Activated CD8-positive, alpha-beta T cell treated with anti-CD3 and anti-CD28 coated beads for 36 hours (primary cell): ENCODE measurements at regions not wholly inside any gene's neighbourhood (a gene's known extent, or its start where the extent isn't known, plus 50 kb on each side); places are given as distances from the start of the nearest gene placed in this dataset.
"Not testable (repeated sequence)": the region's sequence is repeated elsewhere in the genome, so short reads cannot be mapped to it uniquely, and the experiment has no call there.

ENCODE experiments used
- ATAC-seq: fragments of 200-7000 bp; cut with Tn5 transposase; one replicate; pipeline ENCODE4 v1.10.0; 2021; ENCODE audit warnings: mild to moderate bottlenecking, moderate library complexity
- CTCF ChIA-PET: fragments of 350-600 bp; sonication (Branson Sonifier 250); formaldehyde crosslinking; loops from one replicate; lab custom pipeline; 2021; ENCODE audit warnings: antibody characterized with exemption; lab: Charles Lee
- POLR2A ChIA-PET: fragments of 350-600 bp; sonication (Branson Sonifier 250); formaldehyde crosslinking; loops from one replicate; lab custom pipeline; 2021; ENCODE audit warnings: antibody characterized with exemption; lab: Charles Lee
- DNase-seq: peaks from one replicate; pipeline ENCODE4 v3.0.0-alpha.2; 2020
- H3K27ac Mint-ChIP-seq: one replicate; pipeline ENCODE4 v1.8.0; 2021; ENCODE audit warnings: mild to moderate bottlenecking, mixed read lengths
- H3K27me3 Mint-ChIP-seq: one replicate; pipeline ENCODE4 v1.8.0; 2021; ENCODE audit warnings: mixed read lengths
- H3K36me3 Mint-ChIP-seq: one replicate; pipeline ENCODE4 v1.8.0; 2021; ENCODE audit warnings: low read depth, mixed read lengths
- H3K4me1 Mint-ChIP-seq: one replicate; pipeline ENCODE4 v1.8.0; 2021; ENCODE audit warnings: low read depth, mixed read lengths
- H3K4me3 Mint-ChIP-seq: one replicate; pipeline ENCODE4 v1.8.0; 2021; ENCODE audit warnings: mild to moderate bottlenecking, moderate library complexity, mixed read lengths
- H3K9me3 Mint-ChIP-seq: one replicate; pipeline ENCODE4 v1.8.0; 2021; ENCODE audit warnings: mixed read lengths
- CTCF ChIP-seq: fragments of 200-600 bp; IDR thresholded peaks from one replicate; pipeline ENCODE4 v1.8.0; 2022; ENCODE audit warnings: antibody characterized with exemption, mild to moderate bottlenecking
- intact Hi-C: fragments of 100-400 bp; cut with micrococcal nuclease; formaldehyde crosslinking; loops from one replicate; pipeline ENCODE4 v1.10.0; 2022

- Mint-ChIP-seq H3K4me1 (peaks cover 23% of the 10 kb centered on the region), H3K27ac (no peak overlapping the region), H3K9me3 (no peaks in the 10 kb centered on the region), H3K36me3 (no peaks in the 10 kb centered on the region), H3K4me3 (peak overlapping the region; percentile 34), H3K27me3 (peaks cover 27% of the 10 kb centered on the region)
- ChIA-PET CTCF (interaction anchor here (0.7 kb wide), 1 partner anchor 35 kb away, joined by 3 read pairs; no protein-coding TSS in a partner anchor), POLR2A (interaction anchor here (3.4 kb wide), 1 partner anchor 13 kb away, joined by 10 read pairs; no protein-coding TSS in a partner anchor)
- ATAC-seq = peak; percentile 75
- DNase-seq = peak; percentile 49
- TF ChIP-seq CTCF = no peak
- intact Hi-C loops = no loop called here
These were observed 157.0 kb downstream of the BRD1 start for GRCh38 chr22:49670456-49671330.

- CTCF ChIA-PET = interaction anchor here (0.8 to 1.6 kb wide), 3 partner anchors 10 to 35 kb away, joined by 3 to 5 read pairs (median 4); no protein-coding TSS in a partner anchor
- POLR2A ChIA-PET = interaction anchor here (3.4 kb wide), 1 partner anchor 12 kb away, joined by 10 read pairs; no protein-coding TSS in a partner anchor
- ATAC-seq (peak; percentile 41), DNase-seq (peak; percentile 24)
- H3K27ac Mint-ChIP-seq, H3K36me3 Mint-ChIP-seq, intact Hi-C loops, H3K9me3 Mint-ChIP-seq: not testable (repeated sequence)
- Mint-ChIP-seq H3K27me3 (peaks cover 27% of the 10 kb centered on the region), H3K4me3 (peak overlapping the region; percentile 44), H3K4me1 (peaks cover 25% of the 10 kb centered on the region)
These were observed 157.7 kb downstream of the BRD1 start for GRCh38 chr22:49669969-49670455.

- ATAC-seq = peak; percentile 49
- intact Hi-C loops, H3K36me3 Mint-ChIP-seq, DNase-seq, H3K9me3 Mint-ChIP-seq, H3K27ac Mint-ChIP-seq: not testable (repeated sequence)
- peaks cover 27% of the 10 kb centered on the region for H3K27me3 Mint-ChIP-seq
- H3K4me3 Mint-ChIP-seq = peak overlapping the region; percentile 44
- ChIA-PET CTCF (interaction anchor here (0.8 to 1.6 kb wide), 3 partner anchors 10 to 35 kb away, joined by 3 to 5 read pairs (median 4); no protein-coding TSS in a partner anchor), POLR2A (interaction anchor here (3.4 kb wide), 1 partner anchor 12 kb away, joined by 10 read pairs; no protein-coding TSS in a partner anchor)
- peaks cover 25% of the 10 kb centered on the region for H3K4me1 Mint-ChIP-seq
These were observed 158.2 kb downstream of the BRD1 start for GRCh38 chr22:49669427-49669968.

- Mint-ChIP-seq H3K27ac (peak overlapping the region; percentile 34), H3K27me3 (peaks cover 27% of the 10 kb centered on the region), H3K36me3 (no peaks in the 10 kb centered on the region), H3K9me3 (no peaks in the 10 kb centered on the region), H3K4me1 (peaks cover 25% of the 10 kb centered on the region), H3K4me3 (no peak overlapping the region)
- ChIA-PET CTCF (interaction anchor here (1.6 kb wide), 1 partner anchor 11 kb away, joined by 5 read pairs; no protein-coding TSS in a partner anchor), POLR2A (interaction anchor here (3.4 kb wide), 1 partner anchor 11 kb away, joined by 10 read pairs; no protein-coding TSS in a partner anchor)
- no peak for ATAC-seq
- intact Hi-C loops = no loop called here
- TF ChIP-seq CTCF = no peak
- no peak for DNase-seq
These were observed 159.3 kb downstream of the BRD1 start for GRCh38 chr22:49668402-49668801.

- DNase-seq = peak; percentile 28
- ChIA-PET CTCF (no interaction called here), POLR2A (interaction anchor here (1.8 kb wide), 1 partner anchor 10 kb away, joined by 6 read pairs; no protein-coding TSS in a partner anchor)
- peak overlapping the region; percentile 29 for H3K4me3 Mint-ChIP-seq
- peak overlapping the region; percentile 52 for H3K27ac Mint-ChIP-seq
- H3K27me3 Mint-ChIP-seq = peaks cover 23% of the 10 kb centered on the region
- ATAC-seq = no peak
- no peaks in the 10 kb centered on the region for H3K36me3 Mint-ChIP-seq
- peaks cover 25% of the 10 kb centered on the region for H3K4me1 Mint-ChIP-seq
- no peak for TF ChIP-seq CTCF
- no peaks in the 10 kb centered on the region for H3K9me3 Mint-ChIP-seq
- intact Hi-C loops = no loop called here
These were observed 160.4 kb downstream of the BRD1 start for GRCh38 chr22:49667236-49667635.
